ENCODE measurements at regions not wholly inside any gene's neighbourhood (a gene's known extent, or its start where the extent isn't known, plus 50 kb on each side); places are given as distances from the start of the nearest gene placed in this dataset.

- no peak for TF ChIP-seq CTCF (conservative IDR thresholded peaks at IDR 0.05)
- no peak for TF ChIP-seq ZFX (IDR thresholded peaks at IDR 0.05)
These were observed 135.2 kb downstream of the BMS1 start for GRCh38 chr10:42917821-42918220.
